Fibroblast of mammary gland (primary cell): ENCODE measurements at regions not wholly inside any gene's neighbourhood (a gene's known extent, or its start where the extent isn't known, plus 50 kb on each side); places are given as distances from the start of the nearest gene placed in this dataset.
A peak's percentile ranks its signal among the peaks of the same experiment; 100 is the strongest.

Source experiments
- DNase-seq: peaks from one replicate; pipeline ENCODE4 v3.0.0-alpha.2; 2010; ENCODE audit warnings: low read depth
- H3K4me3 ChIP-seq: 2 replicates; pipeline ENCODE4 v1.5.1; 2011; ENCODE audit warnings: low read depth, mild to moderate bottlenecking, low read length, moderate library complexity; ENCODE audit not compliant: control insufficient read depth
- TF ChIP-seq, protein P1 (sequence below): conservative IDR thresholded peaks from 2 replicates; pipeline ENCODE4 v1.5.1; 2011; ENCODE audit warnings: low read depth, low read length, inconsistent platforms; ENCODE audit not compliant: control insufficient read depth, insufficient read depth

DNA sequence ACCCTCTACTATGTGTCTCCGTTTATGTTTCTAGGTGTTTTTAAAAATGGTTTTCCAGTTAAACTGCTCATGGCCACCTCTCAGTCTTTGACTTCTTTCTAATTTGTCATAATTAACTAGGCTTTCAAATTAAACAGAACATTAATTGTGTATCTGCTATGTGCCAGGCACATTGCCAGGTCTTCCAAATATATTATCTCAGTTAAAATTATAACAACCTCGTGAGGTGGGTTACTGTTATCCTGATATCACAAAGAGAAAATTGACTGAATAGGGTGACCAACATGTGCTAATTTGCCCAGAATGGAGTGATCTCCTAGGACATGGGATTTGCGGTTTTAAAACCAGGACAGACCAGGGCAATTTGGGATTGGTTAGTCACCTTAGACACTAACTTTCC lies 222.4 kb upstream of the TLE3 start:
- TF ChIP-seq, protein P1, sequence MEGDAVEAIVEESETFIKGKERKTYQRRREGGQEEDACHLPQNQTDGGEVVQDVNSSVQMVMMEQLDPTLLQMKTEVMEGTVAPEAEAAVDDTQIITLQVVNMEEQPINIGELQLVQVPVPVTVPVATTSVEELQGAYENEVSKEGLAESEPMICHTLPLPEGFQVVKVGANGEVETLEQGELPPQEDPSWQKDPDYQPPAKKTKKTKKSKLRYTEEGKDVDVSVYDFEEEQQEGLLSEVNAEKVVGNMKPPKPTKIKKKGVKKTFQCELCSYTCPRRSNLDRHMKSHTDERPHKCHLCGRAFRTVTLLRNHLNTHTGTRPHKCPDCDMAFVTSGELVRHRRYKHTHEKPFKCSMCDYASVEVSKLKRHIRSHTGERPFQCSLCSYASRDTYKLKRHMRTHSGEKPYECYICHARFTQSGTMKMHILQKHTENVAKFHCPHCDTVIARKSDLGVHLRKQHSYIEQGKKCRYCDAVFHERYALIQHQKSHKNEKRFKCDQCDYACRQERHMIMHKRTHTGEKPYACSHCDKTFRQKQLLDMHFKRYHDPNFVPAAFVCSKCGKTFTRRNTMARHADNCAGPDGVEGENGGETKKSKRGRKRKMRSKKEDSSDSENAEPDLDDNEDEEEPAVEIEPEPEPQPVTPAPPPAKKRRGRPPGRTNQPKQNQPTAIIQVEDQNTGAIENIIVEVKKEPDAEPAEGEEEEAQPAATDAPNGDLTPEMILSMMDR: no peak
- no peak overlapping the region for H3K4me3 ChIP-seq
- peak; percentile 23 for DNase-seq

DNA sequence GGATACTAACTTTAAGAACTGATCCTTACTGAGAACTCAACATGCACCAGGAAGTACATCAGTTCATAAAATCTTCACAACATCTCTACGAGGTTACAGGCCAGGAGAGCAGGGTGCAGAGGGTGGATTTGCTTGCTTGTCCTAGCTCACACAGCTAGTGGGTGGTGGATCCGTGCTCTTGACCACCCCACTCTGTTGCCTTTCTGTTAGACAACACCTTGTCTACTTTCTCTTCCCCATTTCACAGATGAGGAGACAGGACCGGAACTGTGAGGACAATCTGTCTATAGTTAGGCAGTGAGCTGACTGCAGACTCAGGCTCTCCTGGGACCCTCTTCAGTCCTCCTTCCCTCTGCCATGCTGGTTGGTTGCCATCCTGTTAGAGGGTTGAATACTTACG lies 221.7 kb upstream of the TLE3 start:
- TF ChIP-seq, protein P1: no peak
- H3K4me3 ChIP-seq: no peak overlapping the region
- DNase-seq: no peak

DNA sequence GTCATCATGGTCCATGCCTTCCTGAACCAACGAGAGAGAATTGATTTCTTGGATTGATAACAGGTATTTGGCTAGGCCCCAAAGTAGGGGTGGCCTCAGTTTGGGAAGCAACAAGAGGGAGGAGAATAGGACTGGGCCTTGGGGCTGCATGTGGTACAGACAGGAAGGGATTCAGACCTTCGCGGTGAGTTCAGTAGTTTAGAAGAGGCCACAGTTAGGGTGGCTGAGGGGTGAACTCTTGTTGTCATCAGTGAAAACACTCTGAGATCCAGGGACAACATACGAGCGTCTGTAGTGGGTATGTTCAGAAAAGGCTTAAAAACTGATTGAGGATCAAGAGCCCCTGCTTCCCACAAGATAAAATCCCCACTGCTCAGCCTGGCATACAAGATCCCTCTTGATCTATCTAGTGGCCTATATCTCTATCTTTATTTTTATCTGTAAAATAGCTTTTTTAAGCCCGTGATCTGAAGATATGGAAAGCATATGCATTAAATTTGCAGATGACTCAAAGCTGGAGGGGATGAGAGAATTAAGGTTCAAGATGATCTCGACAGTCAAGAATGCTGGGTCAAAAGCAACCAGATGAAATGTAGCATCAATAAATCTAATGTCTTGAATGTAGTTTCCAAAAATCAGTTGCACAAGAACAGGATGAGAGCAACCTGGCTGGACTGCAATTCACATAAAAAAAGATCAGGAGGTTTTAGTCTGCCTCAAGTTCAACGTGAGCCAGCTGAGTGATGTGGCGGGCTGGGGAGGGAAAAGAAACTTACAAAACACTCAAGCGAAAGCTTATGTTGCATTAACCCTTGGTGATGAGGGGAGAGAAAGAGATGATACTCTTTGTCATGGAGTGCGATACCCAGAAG lies 221.1 kb upstream of the TLE3 start:
- H3K4me3 ChIP-seq: no peak overlapping the region
- DNase-seq: peak; percentile 98
- TF ChIP-seq, protein P1: no peak

DNA sequence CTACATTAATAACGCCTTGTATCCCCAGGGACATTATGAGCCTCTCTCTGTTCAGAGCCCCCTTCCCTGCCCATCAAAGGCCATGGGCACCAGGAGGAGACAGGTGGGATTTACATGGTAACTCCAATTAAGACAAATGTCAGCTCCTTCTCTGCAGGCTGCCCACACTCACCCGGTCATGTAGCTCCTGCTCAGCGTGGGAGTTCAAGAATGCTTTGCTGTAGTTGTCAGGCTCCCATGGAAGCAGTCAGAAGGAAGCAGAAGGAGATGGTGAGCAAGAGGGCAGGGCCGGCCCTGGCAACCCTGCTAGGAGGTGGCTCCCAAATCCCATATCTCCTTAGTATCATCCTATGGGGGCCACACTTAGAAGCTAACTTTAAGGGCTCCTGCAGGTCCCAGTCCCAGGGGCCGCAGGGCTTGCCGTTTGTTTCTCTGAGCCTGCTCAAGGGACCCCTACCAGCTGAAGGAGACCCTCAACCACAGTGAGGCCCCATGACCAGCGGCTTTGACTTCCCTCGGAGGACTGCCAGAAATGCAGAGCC lies 218.4 kb upstream of the TLE3 start:
- TF ChIP-seq, protein P1: no peak
- DNase-seq: peak; percentile 60
- no peak overlapping the region for H3K4me3 ChIP-seq

DNA sequence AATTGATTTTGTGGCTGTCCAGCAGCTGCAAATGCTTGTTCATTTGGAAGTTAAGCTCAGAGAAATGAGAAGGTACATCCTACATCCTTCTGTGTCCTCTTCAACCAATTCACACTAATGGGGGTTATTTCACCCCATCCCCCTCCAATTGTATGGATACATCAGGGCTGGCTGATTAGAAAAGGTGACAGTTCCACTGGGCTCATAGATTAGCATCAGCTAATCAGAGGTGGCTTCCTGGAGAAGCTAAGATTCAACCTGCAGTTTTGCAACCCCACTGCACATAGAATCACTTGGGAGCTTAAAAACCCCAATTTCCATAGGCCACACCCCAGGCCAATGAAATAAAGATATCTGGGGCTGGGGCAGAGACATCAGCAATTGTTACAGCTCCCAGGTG lies 217.7 kb upstream of the TLE3 start:
- no peak for DNase-seq
- TF ChIP-seq, protein P1: no peak
- no peak overlapping the region for H3K4me3 ChIP-seq

DNA sequence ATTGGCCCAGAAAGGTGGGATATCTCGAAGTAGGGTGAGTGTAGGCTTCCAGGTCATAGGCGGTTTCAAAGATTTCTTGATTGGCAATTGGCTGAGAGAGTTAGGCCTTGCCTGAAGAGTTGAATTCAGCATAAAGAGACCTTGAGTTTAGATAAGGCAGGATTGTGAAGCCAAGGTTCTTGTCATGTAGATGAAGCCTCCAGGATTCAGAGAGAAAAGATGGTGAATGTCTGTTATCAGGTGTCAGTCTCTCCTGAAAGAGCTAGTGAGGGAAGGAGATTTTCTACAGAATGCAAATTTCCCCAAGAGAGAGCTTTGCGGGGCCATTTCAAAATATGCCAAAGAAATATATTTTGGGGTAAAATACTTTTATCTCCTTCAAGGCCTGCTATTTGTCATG lies 217.0 kb upstream of the TLE3 start:
- TF ChIP-seq, protein P1: no peak
- no peak overlapping the region for H3K4me3 ChIP-seq
- DNase-seq: no peak
